ENCODE measurements at regions not wholly inside any gene's neighbourhood (a gene's known extent, or its start where the extent isn't known, plus 50 kb on each side); places are given as distances from the start of the nearest gene placed in this dataset.

- no peaks in the 10 kb centered on the region for H3K36me3 ChIP-seq (ENCODE audit: control insufficient read depth, insufficient read depth, low read length)
- no peak overlapping the region for H3K9ac ChIP-seq (ENCODE audit: low read length)
- no peak overlapping the region for H3K4me3 ChIP-seq (ENCODE audit: low read length)
- no peak overlapping the region for H3K27ac ChIP-seq (ENCODE audit: low read depth, low read length)
- H3K27me3 ChIP-seq (ENCODE audit: control insufficient read depth, insufficient read depth, low read length), result no peaks in the 10 kb centered on the region
- no peaks in the 10 kb centered on the region for H3K4me1 ChIP-seq (ENCODE audit: control insufficient read depth, insufficient read depth, low read length)
These were observed 67.8 kb upstream of the VTCN1 start for GRCh38 chr1:117278531-117278930.

GRCh38 chr1:117275055-117275454 lies 64.3 kb upstream of the VTCN1 start:
- Histone ChIP-seq H3K36me3 (ENCODE audit: control insufficient read depth, insufficient read depth, low read length) (no peaks in the 10 kb centered on the region), H3K4me3 (ENCODE audit: low read length) (no peak overlapping the region), H3K4me1 (ENCODE audit: control insufficient read depth, insufficient read depth, low read length) (no peaks in the 10 kb centered on the region), H3K9ac (ENCODE audit: low read length) (no peak overlapping the region), H3K27ac (ENCODE audit: low read depth, low read length) (no peak overlapping the region), H3K27me3 (ENCODE audit: control insufficient read depth, insufficient read depth, low read length) (no peaks in the 10 kb centered on the region)

- H3K4me3 ChIP-seq (ENCODE audit: low read length), result no peak overlapping the region
- no peaks in the 10 kb centered on the region for H3K27me3 ChIP-seq (ENCODE audit: control insufficient read depth, insufficient read depth, low read length)
- no peak overlapping the region for H3K27ac ChIP-seq (ENCODE audit: low read depth, low read length)
- no peak overlapping the region for H3K9ac ChIP-seq (ENCODE audit: low read length)
- peaks cover 10% of the 10 kb centered on the region for H3K4me1 ChIP-seq (ENCODE audit: control insufficient read depth, insufficient read depth, low read length)
- no peaks in the 10 kb centered on the region for H3K36me3 ChIP-seq (ENCODE audit: control insufficient read depth, insufficient read depth, low read length)
These were observed 61.2 kb upstream of the VTCN1 start for GRCh38 chr1:117271959-117272358.

- H3K4me1 ChIP-seq (ENCODE audit: control insufficient read depth, insufficient read depth, low read length), result peaks cover 13% of the 10 kb centered on the region
- H3K4me3 ChIP-seq (ENCODE audit: low read length), result no peak overlapping the region
- H3K36me3 ChIP-seq (ENCODE audit: control insufficient read depth, insufficient read depth, low read length), result no peaks in the 10 kb centered on the region
- H3K9ac ChIP-seq (ENCODE audit: low read length), result no peak overlapping the region
- H3K27me3 ChIP-seq (ENCODE audit: control insufficient read depth, insufficient read depth, low read length), result no peaks in the 10 kb centered on the region
- H3K27ac ChIP-seq (ENCODE audit: low read depth, low read length), result no peak overlapping the region
These were observed 60.4 kb upstream of the VTCN1 start for GRCh38 chr1:117271129-117271528.

GRCh38 chr1:117270679-117271078 lies 60.0 kb upstream of the VTCN1 start:
- H3K4me3 ChIP-seq (ENCODE audit: low read length), result no peak overlapping the region
- H3K36me3 ChIP-seq (ENCODE audit: control insufficient read depth, insufficient read depth, low read length), result no peaks in the 10 kb centered on the region
- peaks cover 13% of the 10 kb centered on the region for H3K4me1 ChIP-seq (ENCODE audit: control insufficient read depth, insufficient read depth, low read length)
- no peak overlapping the region for H3K9ac ChIP-seq (ENCODE audit: low read length)
- no peaks in the 10 kb centered on the region for H3K27me3 ChIP-seq (ENCODE audit: control insufficient read depth, insufficient read depth, low read length)
- H3K27ac ChIP-seq (ENCODE audit: low read depth, low read length), result no peak overlapping the region

GRCh38 chr1:117268535-117269455 lies 58.1 kb upstream of the VTCN1 start:
- Histone ChIP-seq H3K27ac (ENCODE audit: low read depth, low read length) (peak overlapping the region; percentile 19), H3K4me3 (ENCODE audit: low read length) (no peak overlapping the region), H3K36me3 (ENCODE audit: control insufficient read depth, insufficient read depth, low read length) (no peaks in the 10 kb centered on the region), H3K27me3 (ENCODE audit: control insufficient read depth, insufficient read depth, low read length) (no peaks in the 10 kb centered on the region), H3K9ac (ENCODE audit: low read length) (no peak overlapping the region), H3K4me1 (ENCODE audit: control insufficient read depth, insufficient read depth, low read length) (peaks cover 13% of the 10 kb centered on the region)

GRCh38 chr1:117267232-117267774 lies 56.6 kb upstream of the VTCN1 start:
- Histone ChIP-seq H3K27ac (ENCODE audit: low read depth, low read length) (no peak overlapping the region), H3K4me3 (ENCODE audit: low read length) (no peak overlapping the region), H3K36me3 (ENCODE audit: control insufficient read depth, insufficient read depth, low read length) (no peaks in the 10 kb centered on the region), H3K27me3 (ENCODE audit: control insufficient read depth, insufficient read depth, low read length) (no peaks in the 10 kb centered on the region), H3K9ac (ENCODE audit: low read length) (no peak overlapping the region), H3K4me1 (ENCODE audit: control insufficient read depth, insufficient read depth, low read length) (peaks cover 13% of the 10 kb centered on the region)

- Histone ChIP-seq H3K27me3 (ENCODE audit: control insufficient read depth, insufficient read depth, low read length) (no peaks in the 10 kb centered on the region), H3K36me3 (ENCODE audit: control insufficient read depth, insufficient read depth, low read length) (no peaks in the 10 kb centered on the region), H3K9ac (ENCODE audit: low read length) (no peak overlapping the region), H3K27ac (ENCODE audit: low read depth, low read length) (no peak overlapping the region), H3K4me3 (ENCODE audit: low read length) (no peak overlapping the region), H3K4me1 (ENCODE audit: control insufficient read depth, insufficient read depth, low read length) (peaks cover 5% of the 10 kb centered on the region)
These were observed 52.2 kb upstream of the VTCN1 start for GRCh38 chr1:117262976-117263375.

- Histone ChIP-seq H3K27ac (ENCODE audit: low read depth, low read length) (no peak overlapping the region), H3K4me1 (ENCODE audit: control insufficient read depth, insufficient read depth, low read length) (no peaks in the 10 kb centered on the region), H3K4me3 (ENCODE audit: low read length) (no peak overlapping the region), H3K27me3 (ENCODE audit: control insufficient read depth, insufficient read depth, low read length) (no peaks in the 10 kb centered on the region), H3K36me3 (ENCODE audit: control insufficient read depth, insufficient read depth, low read length) (no peaks in the 10 kb centered on the region), H3K9ac (ENCODE audit: low read length) (no peak overlapping the region)
These were observed 50.7 kb upstream of the VTCN1 start for GRCh38 chr1:117261424-117261785.

- Histone ChIP-seq H3K4me1 (ENCODE audit: control insufficient read depth, insufficient read depth, low read length) (no peaks in the 10 kb centered on the region), H3K27me3 (ENCODE audit: control insufficient read depth, insufficient read depth, low read length) (no peaks in the 10 kb centered on the region), H3K36me3 (ENCODE audit: control insufficient read depth, insufficient read depth, low read length) (no peaks in the 10 kb centered on the region), H3K4me3 (ENCODE audit: low read length) (no peak overlapping the region), H3K27ac (ENCODE audit: low read depth, low read length) (no peak overlapping the region), H3K9ac (ENCODE audit: low read length) (no peak overlapping the region)
These were observed 50.2 kb upstream of the VTCN1 start for GRCh38 chr1:117260761-117261423.
